ENCODE measurements at regions not wholly inside any gene's neighbourhood (a gene's known extent, or its start where the extent isn't known, plus 50 kb on each side); places are given as distances from the start of the nearest gene placed in this dataset.

DNA sequence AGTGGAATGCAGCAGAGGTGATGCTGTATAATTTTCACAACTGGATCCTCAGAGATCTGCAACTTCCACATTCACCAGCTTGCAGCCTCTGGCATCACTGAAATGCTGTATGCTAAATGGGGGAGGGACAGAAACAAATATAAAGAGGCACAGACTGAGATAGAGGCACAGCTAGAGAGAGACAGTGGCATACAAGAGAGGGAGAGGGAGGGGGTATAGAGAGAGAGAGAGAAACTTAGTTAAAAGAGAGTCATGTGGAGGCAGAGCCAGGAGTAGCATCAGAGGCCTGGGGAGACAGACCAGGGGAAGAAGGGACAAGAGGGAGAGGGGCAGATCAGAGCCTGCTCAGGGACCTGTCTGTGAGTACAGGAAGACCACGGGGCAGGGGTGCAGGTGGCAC is 84.5 kb upstream of the GRIK3 start:
- Mint-ChIP-seq H3K9me3 (no peaks in the 10 kb centered on the region; a peak in 1 of 5 replicates), H3K36me3 (ENCODE audit: insufficient read depth in 1 of 3, low read depth in 3 of 3) (no peaks in the 10 kb centered on the region), H3K27ac (no peak overlapping the region), H3K4me3 (no peak overlapping the region), H3K27me3 (ENCODE audit: low read depth) (peaks cover 12% of the 10 kb centered on the region; the same call in 1 of the 2 replicates), H3K4me1 (peaks cover 0 to 5% of the 10 kb centered on the region in 2 experiments; a peak in 2 of 4 replicates)
- WGBS (ENCODE audit: extremely low coverage, insufficient read length, low lambda C conversion rate): no CpG with 5 or more reads among the region's 1 CpG
- H3K4ac ChIP-seq (ENCODE audit: low read depth, low read length): no peak overlapping the region
- H4K5ac ChIP-seq (ENCODE audit: insufficient read length, low read depth, low read length): no peak overlapping the region
- no peak overlapping the region for H3K18ac ChIP-seq (ENCODE audit: insufficient read length, low read depth, low read length)
- H2BK20ac ChIP-seq (ENCODE audit: low read depth, low read length, poor library complexity, severe bottlenecking): no peak overlapping the region
- H2BK120ac ChIP-seq (ENCODE audit: low read depth, low read length, poor library complexity, severe bottlenecking): no peak overlapping the region
- no peak overlapping the region for H3K9ac ChIP-seq (ENCODE audit: extremely low read depth, insufficient read length, low read length)
- H2AK5ac ChIP-seq (ENCODE audit: insufficient read length, low read length): no peak overlapping the region
- TF ChIP-seq, protein P1, sequence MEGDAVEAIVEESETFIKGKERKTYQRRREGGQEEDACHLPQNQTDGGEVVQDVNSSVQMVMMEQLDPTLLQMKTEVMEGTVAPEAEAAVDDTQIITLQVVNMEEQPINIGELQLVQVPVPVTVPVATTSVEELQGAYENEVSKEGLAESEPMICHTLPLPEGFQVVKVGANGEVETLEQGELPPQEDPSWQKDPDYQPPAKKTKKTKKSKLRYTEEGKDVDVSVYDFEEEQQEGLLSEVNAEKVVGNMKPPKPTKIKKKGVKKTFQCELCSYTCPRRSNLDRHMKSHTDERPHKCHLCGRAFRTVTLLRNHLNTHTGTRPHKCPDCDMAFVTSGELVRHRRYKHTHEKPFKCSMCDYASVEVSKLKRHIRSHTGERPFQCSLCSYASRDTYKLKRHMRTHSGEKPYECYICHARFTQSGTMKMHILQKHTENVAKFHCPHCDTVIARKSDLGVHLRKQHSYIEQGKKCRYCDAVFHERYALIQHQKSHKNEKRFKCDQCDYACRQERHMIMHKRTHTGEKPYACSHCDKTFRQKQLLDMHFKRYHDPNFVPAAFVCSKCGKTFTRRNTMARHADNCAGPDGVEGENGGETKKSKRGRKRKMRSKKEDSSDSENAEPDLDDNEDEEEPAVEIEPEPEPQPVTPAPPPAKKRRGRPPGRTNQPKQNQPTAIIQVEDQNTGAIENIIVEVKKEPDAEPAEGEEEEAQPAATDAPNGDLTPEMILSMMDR (conservative IDR thresholded peaks at IDR 0.05): no peak
- no peaks in the 10 kb centered on the region for H3K27me3 ChIP-seq (ENCODE audit: insufficient read depth, low read length)
- H4K91ac ChIP-seq (ENCODE audit: insufficient read length, low read depth, low read length): no peak overlapping the region
- no peak overlapping the region for H4K8ac ChIP-seq (replicated peaks; ENCODE audit: insufficient read length, low read depth, low read length)
- H3K4me1 ChIP-seq (ENCODE audit: insufficient read depth, low read length): no peaks in the 10 kb centered on the region
- no peak overlapping the region for H3K56ac ChIP-seq (ENCODE audit: insufficient read length, low read depth, low read length)
- H3K9me3 ChIP-seq (ENCODE audit: control insufficient read depth, low read depth, low read length): no peaks in the 10 kb centered on the region
- no peaks in the 10 kb centered on the region for H4K20me1 ChIP-seq (ENCODE audit: control insufficient read depth, insufficient read depth, insufficient read length)
- no peak for DNase-seq
- no peak overlapping the region for H3K23ac ChIP-seq (ENCODE audit: insufficient read length, low read depth, low read length)
- H2BK12ac ChIP-seq (ENCODE audit: insufficient read length, low read depth, low read length): no peak overlapping the region
- no peak overlapping the region for H2BK5ac ChIP-seq (ENCODE audit: insufficient read length, low read length)
- no peaks in the 10 kb centered on the region for H3K79me1 ChIP-seq (ENCODE audit: insufficient read depth, low read depth, low read length, poor library complexity, severe bottlenecking)
- H3K23me2 ChIP-seq (ENCODE audit: insufficient read length, low read depth, low read length, poor library complexity, severe bottlenecking): no peaks in the 10 kb centered on the region
- no peak overlapping the region for H3K14ac ChIP-seq (ENCODE audit: insufficient read depth, low read length)
- H3T11ph ChIP-seq (ENCODE audit: low read length): no peak overlapping the region
- H3K79me2 ChIP-seq (ENCODE audit: insufficient read depth, low read length): no peaks in the 10 kb centered on the region
- no peak overlapping the region for H2BK15ac ChIP-seq (ENCODE audit: low read depth, low read length)
- no peak overlapping the region for H2AFZ ChIP-seq (ENCODE audit: low read length)
- H3K27ac ChIP-seq (ENCODE audit: insufficient read length, low read depth, low read length): no peak overlapping the region
- no peak overlapping the region for H3K4me2 ChIP-seq (ENCODE audit: insufficient read depth, insufficient read length, low read length)

Data from H9 (cell line).